Fibroblast of skin of left biceps (primary cell): ENCODE measurements at regions not wholly inside any gene's neighbourhood (a gene's known extent, or its start where the extent isn't known, plus 50 kb on each side); places are given as distances from the start of the nearest gene placed in this dataset.
"Not testable (repeated sequence)": the region's sequence is repeated elsewhere in the genome, so short reads cannot be mapped to it uniquely, and the experiment has no call there.

Experiments used
- DNase-seq, 2 experiments: peaks; one replicate each; pipeline ENCODE4 v3.0.0-alpha.2; 2013; ENCODE audit warnings: low read depth in 2 of 2

- DNase-seq = no peak
These were observed 73.8 kb downstream of the DIO3 start for GRCh38 chr14:101634850-101635748.

- DNase-seq = no peak
These were observed 74.7 kb downstream of the DIO3 start for GRCh38 chr14:101635749-101636560.

GRCh38 chr14:101639241-101639833 lies 78.0 kb downstream of the DIO3 start:
- no peak for DNase-seq

- no peak for DNase-seq
These were observed 82.4 kb downstream of the DIO3 start for GRCh38 chr14:101643651-101644050.

- DNase-seq = no peak
These were observed 92.8 kb downstream of the DIO3 start for GRCh38 chr14:101654051-101654450.

GRCh38 chr14:101657372-101657771 lies 96.1 kb downstream of the DIO3 start:
- no peak for DNase-seq

GRCh38 chr14:101665478-101666078 lies 95.9 kb upstream of the PPP2R5C start:
- no peak for DNase-seq

- no peak for DNase-seq
These were observed 95.2 kb upstream of the PPP2R5C start for GRCh38 chr14:101666264-101666663.

GRCh38 chr14:101669629-101670028 lies 91.9 kb upstream of the PPP2R5C start:
- DNase-seq = no peak

GRCh38 chr14:101673873-101674272 lies 87.6 kb upstream of the PPP2R5C start:
- no peak for DNase-seq

GRCh38 chr14:101675835-101676234 lies 85.7 kb upstream of the PPP2R5C start:
- DNase-seq = not testable (repeated sequence)

GRCh38 chr14:101677912-101678327 lies 83.6 kb upstream of the PPP2R5C start:
- not testable (repeated sequence) for DNase-seq

GRCh38 chr14:101681795-101682194 lies 79.7 kb upstream of the PPP2R5C start:
- no peak for DNase-seq

GRCh38 chr14:101683365-101683764 lies 78.1 kb upstream of the PPP2R5C start:
- DNase-seq = no peak

GRCh38 chr14:101687756-101688546 lies 73.6 kb upstream of the PPP2R5C start:
- DNase-seq = no peak

- DNase-seq = no peak
These were observed 72.4 kb upstream of the PPP2R5C start for GRCh38 chr14:101689039-101689501.

- not testable (repeated sequence) for DNase-seq
These were observed 71.5 kb upstream of the PPP2R5C start for GRCh38 chr14:101689966-101690365.

GRCh38 chr14:101695659-101696058 lies 65.8 kb upstream of the PPP2R5C start:
- DNase-seq = no peak

GRCh38 chr14:101704140-101704539 lies 57.4 kb upstream of the PPP2R5C start:
- no peak for DNase-seq

GRCh38 chr14:101705733-101706508 lies 55.6 kb upstream of the PPP2R5C start:
- no peak for DNase-seq
